HEK293 (cell line): ENCODE measurements at regions not wholly inside any gene's neighbourhood (a gene's known extent, or its start where the extent isn't known, plus 50 kb on each side); places are given as distances from the start of the nearest gene placed in this dataset.

Experiments
- CTCF ChIA-PET: fragments of 350-600 bp; formaldehyde crosslinking; extraction: SDS; loops from one replicate; lab custom pipeline; 2021; ENCODE audit warnings: antibody characterized with exemption; lab: Yijun Ruan, JAX
- POLR2A ChIA-PET: fragments of 300-600 bp; formaldehyde crosslinking; extraction: SDS; loops from one replicate; lab custom pipeline; 2020; ENCODE audit warnings: antibody characterized with exemption, inconsistent platforms; lab: Yijun Ruan, JAX
- H3K27ac ChIP-seq: fragments of 200-500 bp; sonication (Bioruptor generic); 2 replicates; pipeline ENCODE4 v1.5.1; 2014; ENCODE audit warnings: low read depth, low read length, control low read depth, inconsistent platforms; ENCODE audit errors: extremely low read depth
- H3K36me3 ChIP-seq, 2 experiments: fragments of 200-500 bp in 1 of 2; sonication (Bioruptor generic) in 1 of 2; 1 replicate in 1 of 2; 2 replicates in 1 of 2; pipeline ENCODE4 v1.5.1; 2014 to 2017; ENCODE audit warnings: inconsistent platforms in 2 of 2, low read length in 2 of 2; ENCODE audit not compliant: control insufficient read depth in 2 of 2, insufficient read depth in 1 of 2
- H3K4me1 ChIP-seq: fragments of 200-500 bp; sonication (Bioruptor generic); 2 replicates; pipeline ENCODE4 v1.5.1; 2014; ENCODE audit warnings: mild to moderate bottlenecking, low read length, inconsistent platforms; ENCODE audit not compliant: control insufficient read depth, insufficient read depth
- H3K4me3 ChIP-seq: 2 replicates; pipeline ENCODE4 v1.5.1; 2011; ENCODE audit warnings: low read depth, mild to moderate bottlenecking, control low read depth, low read length, moderate library complexity
- H3K9me3 ChIP-seq: fragments of 200-500 bp; sonication (Bioruptor generic); 2 replicates; pipeline ENCODE4 v1.5.1; 2014; ENCODE audit warnings: low read depth, low read length, inconsistent platforms; ENCODE audit not compliant: control insufficient read depth, insufficient read depth
- IKZF3 ChIP-seq: fragments of 450-650 bp; IDR thresholded peaks from 2 replicates; pipeline ENCODE4 v1.5.0; 2018; ENCODE audit warnings: missing biosample characterization, mild to moderate bottlenecking, missing genetic modification characterization, moderate library complexity
- MYNN ChIP-seq: fragments of 450-650 bp; formaldehyde crosslinking; IDR thresholded peaks from 2 replicates; pipeline ENCODE4 v1.5.1; 2016; ENCODE audit warnings: missing biosample characterization, missing genetic modification characterization, borderline replicate concordance
- RBAK ChIP-seq: fragments of 450-650 bp; formaldehyde crosslinking; IDR thresholded peaks from 2 replicates; pipeline ENCODE4 v1.5.1; 2016; ENCODE audit warnings: missing biosample characterization, missing genetic modification characterization
- SETDB1 ChIP-seq: IDR thresholded peaks from one replicate; pipeline ENCODE4 v1.6.1; 2017; ENCODE audit warnings: mild to moderate bottlenecking, low read length, moderate library complexity, mixed read lengths; ENCODE audit not compliant: insufficient read length
- SP3 ChIP-seq: fragments of 450-650 bp; formaldehyde crosslinking; IDR thresholded peaks from 2 replicates; pipeline ENCODE4 v1.5.1; 2016; ENCODE audit warnings: missing biosample characterization, missing genetic modification characterization
- ZBTB20 ChIP-seq: fragments of 450-650 bp; formaldehyde crosslinking; IDR thresholded peaks from 2 replicates; pipeline ENCODE4 v1.5.1; 2016; ENCODE audit warnings: missing biosample characterization, missing genetic modification characterization
- ZEB2 ChIP-seq: fragments of 450-650 bp; formaldehyde crosslinking; IDR thresholded peaks from 2 replicates; pipeline ENCODE4 v1.5.1; 2016; ENCODE audit warnings: missing biosample characterization, missing genetic modification characterization
- ZFHX2 ChIP-seq: fragments of 450-650 bp; formaldehyde crosslinking; conservative IDR thresholded peaks from 2 replicates; pipeline ENCODE4 v1.5.1; 2016; ENCODE audit warnings: missing biosample characterization, missing genetic modification characterization
- ZFP3 ChIP-seq: fragments of 450-650 bp; formaldehyde crosslinking; IDR thresholded peaks from 2 replicates; pipeline ENCODE4 v1.5.1; 2016; ENCODE audit warnings: low read depth, missing biosample characterization, missing genetic modification characterization
- ZNF112 ChIP-seq: fragments of 450-650 bp; formaldehyde crosslinking; IDR thresholded peaks from 2 replicates; pipeline ENCODE4 v1.5.0; 2017; ENCODE audit warnings: missing biosample characterization, missing genetic modification characterization
- ZNF121 ChIP-seq: fragments of 450-650 bp; formaldehyde crosslinking; IDR thresholded peaks from 2 replicates; pipeline ENCODE4 v1.5.1; 2016; ENCODE audit warnings: missing biosample characterization, missing genetic modification characterization
- ZNF202 ChIP-seq: fragments of 450-650 bp; formaldehyde crosslinking; IDR thresholded peaks from 2 replicates; pipeline ENCODE4 v1.5.1; 2016; ENCODE audit warnings: missing biosample characterization, missing genetic modification characterization, borderline replicate concordance
- ZNF211 ChIP-seq: fragments of 450-650 bp; formaldehyde crosslinking; IDR thresholded peaks from 2 replicates; pipeline ENCODE4 v1.5.1; 2016; ENCODE audit warnings: low read depth, missing biosample characterization, missing genetic modification characterization
- ZNF292 ChIP-seq: fragments of 450-650 bp; formaldehyde crosslinking; IDR thresholded peaks from 2 replicates; pipeline ENCODE4 v1.5.1; 2016; ENCODE audit warnings: low read depth, missing biosample characterization, missing genetic modification characterization, borderline replicate concordance
- ZNF585B ChIP-seq: fragments of 450-650 bp; formaldehyde crosslinking; IDR thresholded peaks from 2 replicates; pipeline ENCODE4 v1.5.1; 2016; ENCODE audit warnings: missing biosample characterization, missing genetic modification characterization
- ZNF596 ChIP-seq: fragments of 450-650 bp; IDR thresholded peaks from 2 replicates; pipeline ENCODE4 v1.5.0; 2018; ENCODE audit warnings: missing biosample characterization, mild to moderate bottlenecking, missing genetic modification characterization, moderate library complexity
- ZNF624 ChIP-seq: fragments of 450-650 bp; formaldehyde crosslinking; IDR thresholded peaks from 2 replicates; pipeline ENCODE4 v1.5.1; 2017; ENCODE audit warnings: missing biosample characterization, missing genetic modification characterization
- ZNF658 ChIP-seq: fragments of 450-650 bp; formaldehyde crosslinking; IDR thresholded peaks from 2 replicates; pipeline ENCODE4; 2016; ENCODE audit warnings: missing biosample characterization, missing genetic modification characterization
- ZNF701 ChIP-seq: fragments of 450-650 bp; formaldehyde crosslinking; IDR thresholded peaks from 2 replicates; pipeline ENCODE4 v1.5.1; 2016; ENCODE audit warnings: missing biosample characterization, missing genetic modification characterization
- ZNF830 ChIP-seq: fragments of 450-650 bp; IDR thresholded peaks from 2 replicates; pipeline ENCODE4 v1.5.0; 2018; ENCODE audit warnings: missing biosample characterization, missing genetic modification characterization, low read depth, mild to moderate bottlenecking, moderate library complexity
- ZSCAN30 ChIP-seq: fragments of 450-650 bp; IDR thresholded peaks from 2 replicates; pipeline ENCODE4 v1.5.1; 2018; ENCODE audit warnings: missing biosample characterization, mild to moderate bottlenecking, missing genetic modification characterization, moderate library complexity
- TF ChIP-seq, protein P1 (sequence below): fragments of 450-650 bp; formaldehyde crosslinking; IDR thresholded peaks from 2 replicates; pipeline ENCODE4 v1.5.1; 2017; ENCODE audit warnings: missing biosample characterization, missing genetic modification characterization
- TF ChIP-seq, protein P2 (sequence below): fragments of 450-650 bp; formaldehyde crosslinking; IDR thresholded peaks from 2 replicates; pipeline ENCODE4 v1.5.1; 2016; ENCODE audit warnings: missing biosample characterization, missing genetic modification characterization

- no peak for TF ChIP-seq ZNF211 (tag by site-specific recombination)
- no peak for TF ChIP-seq ZNF202
- no peak for TF ChIP-seq MYNN
- TF ChIP-seq IKZF3 (tag by site-specific recombination), result no peak
Measured at GRCh38 chr16:51538707-51539498, 387.8 kb upstream of the SALL1 start (continued).

GRCh38 chr16:51535591-51535990, 384.5 kb upstream of the SALL1 start:
- POLR2A ChIA-PET, result no interaction called here
- H3K27ac ChIP-seq, result no peak overlapping the region
- CTCF ChIA-PET, result no interaction called here

DNA sequence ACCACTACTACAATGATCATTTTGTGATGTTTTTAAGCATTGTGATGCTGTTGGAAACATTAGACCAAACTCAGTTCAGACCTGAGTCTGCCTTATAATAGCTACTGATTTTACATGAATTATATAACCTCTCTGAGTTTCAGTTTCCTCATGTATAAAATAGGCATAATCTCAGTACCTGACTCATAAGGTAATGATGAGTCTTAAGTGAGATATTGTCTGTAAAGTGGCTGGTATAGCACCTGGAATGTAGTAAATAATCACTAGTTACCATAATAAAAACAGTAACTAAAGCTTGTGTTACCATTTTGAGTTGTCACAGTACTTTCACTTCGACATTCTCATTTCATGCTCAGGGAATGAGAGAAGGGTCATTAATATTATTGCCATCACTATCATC, 381.5 kb upstream of the SALL1 start:
- no peaks in the 10 kb centered on the region for H3K36me3 ChIP-seq
- H3K4me1 ChIP-seq, result no peaks in the 10 kb centered on the region
- no peak overlapping the region for H3K27ac ChIP-seq
- ChIA-PET POLR2A (no interaction called here), CTCF (no interaction called here)
- TF ChIP-seq, protein P1, sequence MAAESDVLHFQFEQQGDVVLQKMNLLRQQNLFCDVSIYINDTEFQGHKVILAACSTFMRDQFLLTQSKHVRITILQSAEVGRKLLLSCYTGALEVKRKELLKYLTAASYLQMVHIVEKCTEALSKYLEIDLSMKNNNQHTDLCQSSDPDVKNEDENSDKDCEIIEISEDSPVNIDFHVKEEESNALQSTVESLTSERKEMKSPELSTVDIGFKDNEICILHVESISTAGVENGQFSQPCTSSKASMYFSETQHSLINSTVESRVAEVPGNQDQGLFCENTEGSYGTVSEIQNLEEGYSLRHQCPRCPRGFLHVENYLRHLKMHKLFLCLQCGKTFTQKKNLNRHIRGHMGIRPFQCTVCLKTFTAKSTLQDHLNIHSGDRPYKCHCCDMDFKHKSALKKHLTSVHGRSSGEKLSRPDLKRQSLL, result no peak
- TF ChIP-seq ZNF585B (tag by site-specific recombination) (no peak), ZNF701 (no peak), ZNF112 (tag by site-specific recombination) (no peak), ZNF658 (tag by site-specific recombination) (no peak), SP3 (tag by site-specific recombination) (no peak), RBAK (tag by site-specific recombination) (no peak), ZNF830 (tag by site-specific recombination) (no peak), ZBTB20 (tag by site-specific recombination) (no peak), ZFHX2 (no peak)
- TF ChIP-seq, protein P2, sequence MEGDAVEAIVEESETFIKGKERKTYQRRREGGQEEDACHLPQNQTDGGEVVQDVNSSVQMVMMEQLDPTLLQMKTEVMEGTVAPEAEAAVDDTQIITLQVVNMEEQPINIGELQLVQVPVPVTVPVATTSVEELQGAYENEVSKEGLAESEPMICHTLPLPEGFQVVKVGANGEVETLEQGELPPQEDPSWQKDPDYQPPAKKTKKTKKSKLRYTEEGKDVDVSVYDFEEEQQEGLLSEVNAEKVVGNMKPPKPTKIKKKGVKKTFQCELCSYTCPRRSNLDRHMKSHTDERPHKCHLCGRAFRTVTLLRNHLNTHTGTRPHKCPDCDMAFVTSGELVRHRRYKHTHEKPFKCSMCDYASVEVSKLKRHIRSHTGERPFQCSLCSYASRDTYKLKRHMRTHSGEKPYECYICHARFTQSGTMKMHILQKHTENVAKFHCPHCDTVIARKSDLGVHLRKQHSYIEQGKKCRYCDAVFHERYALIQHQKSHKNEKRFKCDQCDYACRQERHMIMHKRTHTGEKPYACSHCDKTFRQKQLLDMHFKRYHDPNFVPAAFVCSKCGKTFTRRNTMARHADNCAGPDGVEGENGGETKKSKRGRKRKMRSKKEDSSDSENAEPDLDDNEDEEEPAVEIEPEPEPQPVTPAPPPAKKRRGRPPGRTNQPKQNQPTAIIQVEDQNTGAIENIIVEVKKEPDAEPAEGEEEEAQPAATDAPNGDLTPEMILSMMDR (tag by site-specific recombination), result no peak
- H3K4me3 ChIP-seq, result no peak overlapping the region
- H3K9me3 ChIP-seq, result no peaks in the 10 kb centered on the region

More at GRCh38 chr16:51535591-51535990, 384.5 kb upstream of the SALL1 start:
- Histone ChIP-seq H3K36me3 (no peaks in the 10 kb centered on the region), H3K9me3 (no peaks in the 10 kb centered on the region), H3K4me3 (no peak overlapping the region), H3K4me1 (peaks cover 8% of the 10 kb centered on the region)
- TF ChIP-seq ZSCAN30 (tag by site-specific recombination), result no peak
- no peak for TF ChIP-seq ZNF121 (tag by site-specific recombination)
- TF ChIP-seq ZNF624 (tag by site-specific recombination), result no peak
- TF ChIP-seq SETDB1, result no peak
- no peak for TF ChIP-seq ZNF596 (tag by site-specific recombination)
- no peak for TF ChIP-seq ZNF830 (tag by site-specific recombination)
- no peak for TF ChIP-seq ZNF292 (tag by site-specific recombination)
- TF ChIP-seq ZEB2 (tag by site-specific recombination), result no peak
- no peak for TF ChIP-seq ZFP3 (tag by site-specific recombination)
